ENCODE measurements at regions not wholly inside any gene's neighbourhood (a gene's known extent, or its start where the extent isn't known, plus 50 kb on each side); places are given as distances from the start of the nearest gene placed in this dataset.
"Not testable (repeated sequence)": the region's sequence is repeated elsewhere in the genome, so short reads cannot be mapped to it uniquely, and the experiment has no call there.

DNA sequence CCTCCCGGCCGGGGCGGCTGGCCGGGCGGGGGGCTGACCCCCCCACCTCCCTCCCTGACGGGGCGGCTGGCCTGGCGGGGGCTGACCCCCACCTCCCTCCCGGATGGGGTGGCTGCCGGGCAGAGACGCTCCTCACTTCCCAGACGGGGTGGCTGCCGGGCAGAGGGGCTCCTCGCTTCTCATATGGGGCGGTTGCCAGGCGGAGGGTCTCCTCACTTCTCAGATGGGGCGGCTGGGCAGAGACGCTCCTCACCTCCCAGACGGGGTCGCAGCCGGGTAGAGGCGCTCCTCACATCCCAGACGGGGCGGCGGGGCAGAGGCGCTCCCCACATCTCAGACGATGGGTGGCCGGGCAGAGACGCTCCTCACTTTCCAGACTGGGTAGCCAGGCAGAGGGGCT is 181.2 kb downstream of the RFPL4B start:
- TF ChIP-seq SIN3A (IDR thresholded peaks at IDR 0.05; ENCODE audit: low read depth); POLR2A (IDR thresholded peaks at IDR 0.05; ENCODE audit: borderline replicate concordance, extremely low read depth, insufficient read depth, insufficient read length): not testable (repeated sequence)
- TF ChIP-seq, protein P1, sequence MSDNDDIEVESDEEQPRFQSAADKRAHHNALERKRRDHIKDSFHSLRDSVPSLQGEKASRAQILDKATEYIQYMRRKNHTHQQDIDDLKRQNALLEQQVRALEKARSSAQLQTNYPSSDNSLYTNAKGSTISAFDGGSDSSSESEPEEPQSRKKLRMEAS (IDR thresholded peaks at IDR 0.05), result not testable (repeated sequence)
- TF ChIP-seq, protein P2, sequence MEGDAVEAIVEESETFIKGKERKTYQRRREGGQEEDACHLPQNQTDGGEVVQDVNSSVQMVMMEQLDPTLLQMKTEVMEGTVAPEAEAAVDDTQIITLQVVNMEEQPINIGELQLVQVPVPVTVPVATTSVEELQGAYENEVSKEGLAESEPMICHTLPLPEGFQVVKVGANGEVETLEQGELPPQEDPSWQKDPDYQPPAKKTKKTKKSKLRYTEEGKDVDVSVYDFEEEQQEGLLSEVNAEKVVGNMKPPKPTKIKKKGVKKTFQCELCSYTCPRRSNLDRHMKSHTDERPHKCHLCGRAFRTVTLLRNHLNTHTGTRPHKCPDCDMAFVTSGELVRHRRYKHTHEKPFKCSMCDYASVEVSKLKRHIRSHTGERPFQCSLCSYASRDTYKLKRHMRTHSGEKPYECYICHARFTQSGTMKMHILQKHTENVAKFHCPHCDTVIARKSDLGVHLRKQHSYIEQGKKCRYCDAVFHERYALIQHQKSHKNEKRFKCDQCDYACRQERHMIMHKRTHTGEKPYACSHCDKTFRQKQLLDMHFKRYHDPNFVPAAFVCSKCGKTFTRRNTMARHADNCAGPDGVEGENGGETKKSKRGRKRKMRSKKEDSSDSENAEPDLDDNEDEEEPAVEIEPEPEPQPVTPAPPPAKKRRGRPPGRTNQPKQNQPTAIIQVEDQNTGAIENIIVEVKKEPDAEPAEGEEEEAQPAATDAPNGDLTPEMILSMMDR (IDR thresholded peaks at IDR 0.05 in 2 of 3, conservative IDR thresholded peaks at IDR 0.05 in 1 of 3; ENCODE audit: borderline replicate concordance in 1 of 3, insufficient read depth in 1 of 3, low read depth in 2 of 3, low read length in 2 of 3), result not testable (repeated sequence)
